GM12891 (cell line): ENCODE measurements at regions not wholly inside any gene's neighbourhood (a gene's known extent, or its start where the extent isn't known, plus 50 kb on each side); places are given as distances from the start of the nearest gene placed in this dataset.
"Not testable (repeated sequence)": the region's sequence is repeated elsewhere in the genome, so short reads cannot be mapped to it uniquely, and the experiment has no call there.

Experiments
- DNase-seq: peaks from one replicate; pipeline ENCODE4 v3.0.0; 2011; ENCODE audit warnings: low spot score; ENCODE audit not compliant: insufficient read length
- FAIRE-seq: peaks from 2 replicates; lab custom pipeline; 2011; peaks lifted over from hg19 to GRCh38; lab: Jason Lieb, UNC
- PAX5 ChIP-seq: IDR thresholded peaks from 2 replicates; pipeline ENCODE4 v1.6.1; 2011; ENCODE audit warnings: low read length, moderate library complexity, mild to moderate bottlenecking; ENCODE audit not compliant: insufficient read depth, severe bottlenecking
- POLR2A ChIP-seq: IDR thresholded peaks from 2 replicates; pipeline ENCODE4 v1.6.1; 2011; ENCODE audit warnings: low read depth, low read length, control low read depth
- POLR2AphosphoS5 ChIP-seq: IDR thresholded peaks from 2 replicates; pipeline ENCODE4 v1.6.1; 2011; ENCODE audit warnings: low read depth, low read length, control low read depth
- POU2F2 ChIP-seq: IDR thresholded peaks from 2 replicates; pipeline ENCODE4 v1.6.1; 2011; ENCODE audit warnings: low read depth, mild to moderate bottlenecking, control low read depth, low read length, moderate library complexity
- SPI1 ChIP-seq: IDR thresholded peaks from 2 replicates; pipeline ENCODE4 v1.6.1; 2011; ENCODE audit warnings: low read depth, low read length, control low read depth
- TAF1 ChIP-seq: IDR thresholded peaks from 2 replicates; pipeline ENCODE4 v1.6.1; 2011; ENCODE audit warnings: low read depth, low read length, control low read depth

- TF ChIP-seq TAF1 = no peak
- TF ChIP-seq PAX5 = no peak
- no peak for TF ChIP-seq POLR2A
- TF ChIP-seq POU2F2 = no peak
- TF ChIP-seq SPI1 = no peak
- no peak for TF ChIP-seq POLR2AphosphoS5
- no peak for DNase-seq
- no peak for FAIRE-seq
Observed at GRCh38 chr7:37545619-37546534, 97.2 kb upstream of the ELMO1 start.

- FAIRE-seq (no peak), DNase-seq (no peak)
- no peak for TF ChIP-seq PAX5
- TF ChIP-seq TAF1 = no peak
- TF ChIP-seq POU2F2 = no peak
Observed at GRCh38 chr7:37546677-37547076, 98.0 kb upstream of the ELMO1 start.

GRCh38 chr7:37549076-37549931 is 100.6 kb upstream of the ELMO1 start:
- no peak for DNase-seq

GRCh38 chr7:37550426-37550825 is 101.8 kb upstream of the ELMO1 start:
- DNase-seq = no peak
- FAIRE-seq = no peak
- TF ChIP-seq PAX5 (no peak), TAF1 (no peak), POLR2AphosphoS5 (no peak), POU2F2 (no peak), POLR2A (no peak), SPI1 (no peak)

More at GRCh38 chr7:37549076-37549931, 100.6 kb upstream of the ELMO1 start:
- TF ChIP-seq POLR2A = no peak
- no peak for TF ChIP-seq POU2F2
- no peak for TF ChIP-seq TAF1
- TF ChIP-seq SPI1 = no peak
- no peak for TF ChIP-seq POLR2AphosphoS5
- TF ChIP-seq PAX5 = no peak
- FAIRE-seq = no peak

GRCh38 chr7:37550872-37551271 is 102.2 kb upstream of the ELMO1 start:
- DNase-seq (no peak), FAIRE-seq (no peak)
- TF ChIP-seq TAF1 (no peak), PAX5 (no peak), POLR2AphosphoS5 (no peak), POU2F2 (no peak), POLR2A (no peak), SPI1 (no peak)

GRCh38 chr7:37552030-37552429 is 103.4 kb upstream of the ELMO1 start:
- DNase-seq (no peak), FAIRE-seq (no peak)
- TF ChIP-seq PAX5 (no peak), POLR2AphosphoS5 (no peak)

- not testable (repeated sequence) for DNase-seq, FAIRE-seq
Observed at GRCh38 chr7:37552439-37552838, 103.8 kb upstream of the ELMO1 start.

- FAIRE-seq (no peak), DNase-seq (no peak)
- no peak for TF ChIP-seq POLR2AphosphoS5
- no peak for TF ChIP-seq TAF1
- no peak for TF ChIP-seq POU2F2
- TF ChIP-seq PAX5 = no peak
- TF ChIP-seq POLR2A = no peak
- TF ChIP-seq SPI1 = no peak
Observed at GRCh38 chr7:37555528-37555927, 106.9 kb upstream of the ELMO1 start.

GRCh38 chr7:37557571-37558209 is 109.0 kb upstream of the ELMO1 start:
- DNase-seq = no peak
- no peak for FAIRE-seq
- TF ChIP-seq POLR2AphosphoS5 (no peak), TAF1 (no peak)
